ENCODE measurements at regions not wholly inside any gene's neighbourhood (a gene's known extent, or its start where the extent isn't known, plus 50 kb on each side); places are given as distances from the start of the nearest gene placed in this dataset.

GRCh38 chr9:108579757-108580439, 275.9 kb downstream of the ACTL7B start:
- Histone ChIP-seq H3K9me2 (replicated peaks; ENCODE audit: control insufficient read depth, low read length) (no peaks in the 10 kb centered on the region), H4K20me1 (ENCODE audit: control insufficient read depth, insufficient read depth, low read depth, low read length) (no peaks in the 10 kb centered on the region), H3K9me3 (ENCODE audit: control insufficient read depth, insufficient read depth, low read length) (no peaks in the 10 kb centered on the region), H3K79me2 (ENCODE audit: control insufficient read depth, low read length) (no peaks in the 10 kb centered on the region), H3F3A (ENCODE audit: control insufficient read depth, insufficient read depth) (no peaks in the 10 kb centered on the region), H3K4me3 (ENCODE audit: low read length) (no peak overlapping the region), H3K4me2 (ENCODE audit: low read length) (no peak overlapping the region), H3K27me3 (ENCODE audit: control insufficient read depth, low read length) (no peaks in the 10 kb centered on the region), H3K4me1 (ENCODE audit: control insufficient read depth, low read length) (no peaks in the 10 kb centered on the region), H3K36me3 (ENCODE audit: control insufficient read depth, low read length) (no peaks in the 10 kb centered on the region), H3K27ac (ENCODE audit: low read depth, low read length) (no peak overlapping the region)
- TF ChIP-seq CTCF (IDR thresholded peaks at IDR 0.05; ENCODE audit: low read depth, low read length, poor library complexity, severe bottlenecking) (no peak), EZH2phosphoT487 (IDR thresholded peaks at IDR 0.05; ENCODE audit: borderline replicate concordance, low read length) (no peak)

GRCh38 chr9:108575276-108575675, 280.5 kb downstream of the ACTL7B start:
- Histone ChIP-seq H4K20me1 (ENCODE audit: control insufficient read depth, insufficient read depth, low read depth, low read length) (no peaks in the 10 kb centered on the region), H3K79me2 (ENCODE audit: control insufficient read depth, low read length) (no peaks in the 10 kb centered on the region)
- TF ChIP-seq EZH2phosphoT487 (IDR thresholded peaks at IDR 0.05; ENCODE audit: borderline replicate concordance, low read length) (no peak), CTCF (IDR thresholded peaks at IDR 0.05; ENCODE audit: low read depth, low read length, poor library complexity, severe bottlenecking) (no peak)

GRCh38 chr9:108569624-108570023, 286.2 kb downstream of the ACTL7B start:
- Histone ChIP-seq H3K9me2 (replicated peaks; ENCODE audit: control insufficient read depth, low read length) (no peaks in the 10 kb centered on the region), H3F3A (ENCODE audit: control insufficient read depth, insufficient read depth) (no peaks in the 10 kb centered on the region), H3K27me3 (ENCODE audit: control insufficient read depth, low read length) (no peaks in the 10 kb centered on the region), H3K4me1 (ENCODE audit: control insufficient read depth, low read length) (no peaks in the 10 kb centered on the region), H3K4me3 (ENCODE audit: low read length) (no peak overlapping the region), H3K4me2 (ENCODE audit: low read length) (no peak overlapping the region), H3K36me3 (ENCODE audit: control insufficient read depth, low read length) (no peaks in the 10 kb centered on the region), H3K27ac (ENCODE audit: low read depth, low read length) (no peak overlapping the region), H3K79me2 (ENCODE audit: control insufficient read depth, low read length) (no peaks in the 10 kb centered on the region), H3K9me3 (ENCODE audit: control insufficient read depth, insufficient read depth, low read length) (no peaks in the 10 kb centered on the region), H4K20me1 (ENCODE audit: control insufficient read depth, insufficient read depth, low read depth, low read length) (no peaks in the 10 kb centered on the region)
- TF ChIP-seq CTCF (IDR thresholded peaks at IDR 0.05; ENCODE audit: low read depth, low read length, poor library complexity, severe bottlenecking) (no peak), EZH2phosphoT487 (IDR thresholded peaks at IDR 0.05; ENCODE audit: borderline replicate concordance, low read length) (no peak)

More at GRCh38 chr9:108575276-108575675, 280.5 kb downstream of the ACTL7B start:
- H3K27me3 ChIP-seq (ENCODE audit: control insufficient read depth, low read length): no peaks in the 10 kb centered on the region
- no peaks in the 10 kb centered on the region for H3K4me1 ChIP-seq (ENCODE audit: control insufficient read depth, low read length)
- no peak overlapping the region for H3K27ac ChIP-seq (ENCODE audit: low read depth, low read length)
- no peaks in the 10 kb centered on the region for H3F3A ChIP-seq (ENCODE audit: control insufficient read depth, insufficient read depth)
- H3K36me3 ChIP-seq (ENCODE audit: control insufficient read depth, low read length): no peaks in the 10 kb centered on the region
- H3K4me2 ChIP-seq (ENCODE audit: low read length): no peak overlapping the region
- no peaks in the 10 kb centered on the region for H3K9me2 ChIP-seq (replicated peaks; ENCODE audit: control insufficient read depth, low read length)
- H3K4me3 ChIP-seq (ENCODE audit: low read length): no peak overlapping the region
- no peaks in the 10 kb centered on the region for H3K9me3 ChIP-seq (ENCODE audit: control insufficient read depth, insufficient read depth, low read length)
